Trophoblast cell (in vitro differentiated cells and primary cell): ENCODE measurements at regions not wholly inside any gene's neighbourhood (a gene's known extent, or its start where the extent isn't known, plus 50 kb on each side); places are given as distances from the start of the nearest gene placed in this dataset.

ENCODE experiments used
- DNase-seq, 2 donors: peaks; one replicate each; pipeline ENCODE4 v3.0.0-alpha.2; 2016
- H2AFZ ChIP-seq: 2 replicates; pipeline ENCODE4 v1.6.1; 2013; ENCODE audit warnings: low read length, moderate library complexity, mild to moderate bottlenecking; ENCODE audit not compliant: insufficient read depth, poor library complexity
- H2AK5ac ChIP-seq: 2 replicates; pipeline ENCODE4 v1.6.1; 2013; ENCODE audit warnings: mild to moderate bottlenecking, low read length
- H2BK120ac ChIP-seq: 2 replicates; pipeline ENCODE4 v1.6.1; 2013; ENCODE audit warnings: low read length, mild to moderate bottlenecking, moderate library complexity; ENCODE audit not compliant: insufficient read depth, poor library complexity
- H2BK12ac ChIP-seq: 2 replicates; pipeline ENCODE4 v1.6.1; 2013; ENCODE audit warnings: mild to moderate bottlenecking, low read length, moderate library complexity
- H2BK5ac ChIP-seq: 2 replicates; pipeline ENCODE4 v1.6.1; 2013; ENCODE audit warnings: low read length, low read depth, moderate library complexity, mild to moderate bottlenecking; ENCODE audit not compliant: poor library complexity
- H3K14ac ChIP-seq: 2 replicates; pipeline ENCODE4 v1.6.1; 2013; ENCODE audit warnings: mild to moderate bottlenecking, low read length
- H3K18ac ChIP-seq: 2 replicates; pipeline ENCODE4 v1.6.1; 2013; ENCODE audit warnings: mild to moderate bottlenecking, low read length
- H3K23ac ChIP-seq: 2 replicates; pipeline ENCODE4 v1.6.1; 2013; ENCODE audit warnings: low read length
- H3K27ac ChIP-seq: 2 replicates; pipeline ENCODE4 v1.5.1; 2013; ENCODE audit warnings: low read depth, mild to moderate bottlenecking, inconsistent platforms, low read length, moderate library complexity
- H3K27me3 ChIP-seq: 2 replicates; pipeline ENCODE4 v1.6.1; 2013; ENCODE audit warnings: inconsistent platforms, mild to moderate bottlenecking, low read length, moderate library complexity; ENCODE audit not compliant: insufficient read depth
- H3K36me3 ChIP-seq, 2 experiments: 1 replicate in 1 of 2; 2 replicates in 1 of 2; pipeline ENCODE4 v1.6.1; 2013; ENCODE audit warnings: low read length in 2 of 2, mild to moderate bottlenecking in 2 of 2, moderate library complexity in 1 of 2; ENCODE audit not compliant: insufficient read depth in 2 of 2, control insufficient read depth in 1 of 2
- H3K4ac ChIP-seq: 2 replicates; pipeline ENCODE4 v1.6.1; 2013; ENCODE audit warnings: low read depth, mild to moderate bottlenecking, low read length, moderate library complexity
- H3K4me1 ChIP-seq, 2 experiments: 1 replicate in 1 of 2; 2 replicates in 1 of 2; pipeline ENCODE4 v1.6.1; 2013; ENCODE audit warnings: low read length in 2 of 2, mild to moderate bottlenecking in 2 of 2, moderate library complexity in 1 of 2; ENCODE audit not compliant: insufficient read depth in 2 of 2, control insufficient read depth in 1 of 2
- H3K4me2 ChIP-seq: 2 replicates; pipeline ENCODE4 v1.6.1; 2013; ENCODE audit warnings: inconsistent platforms, mild to moderate bottlenecking, low read length, moderate library complexity
- H3K4me3 ChIP-seq: 2 replicates; pipeline ENCODE4 v1.5.1; 2013; ENCODE audit warnings: mild to moderate bottlenecking, low read depth, low read length, inconsistent platforms
- H3K79me1 ChIP-seq: one replicate; pipeline ENCODE4 v1.6.1; 2013; ENCODE audit warnings: low read length
- H3K79me2 ChIP-seq: 2 replicates; pipeline ENCODE4 v1.6.1; 2013; ENCODE audit warnings: low read length, mild to moderate bottlenecking; ENCODE audit not compliant: control insufficient read depth, insufficient read depth, poor library complexity
- H3K9ac ChIP-seq: 2 replicates; pipeline ENCODE4 v1.6.1; 2013; ENCODE audit warnings: mild to moderate bottlenecking, low read length
- H3K9me3 ChIP-seq: 2 replicates; pipeline ENCODE4 v1.6.1; 2013; ENCODE audit warnings: low read depth, mild to moderate bottlenecking, control low read depth, inconsistent platforms, low read length; ENCODE audit not compliant: insufficient read depth
- H4K12ac ChIP-seq: 2 replicates; pipeline ENCODE4 v1.6.1; 2013; ENCODE audit warnings: low read depth, mild to moderate bottlenecking, low read length, moderate library complexity
- H4K8ac ChIP-seq: 2 replicates; pipeline ENCODE4 v1.6.1; 2013; ENCODE audit warnings: low read depth, mild to moderate bottlenecking, low read length, moderate library complexity
- H4K91ac ChIP-seq: one replicate; pipeline ENCODE4 v1.6.1; 2013; ENCODE audit warnings: low read depth, mild to moderate bottlenecking, low read length, moderate library complexity
- WGBS: extraction: QIAGEN DNeasy Blood & Tissue Kit; methylation state at CpG from one replicate; pipeline ENCODE4 v1.1.7; 2013; ENCODE audit warnings: missing lambda C conversion rate; ENCODE audit not compliant: insufficient read length, insufficient coverage; ENCODE audit errors: extremely low coverage; 5-methylcytosine and 5-hydroxymethylcytosine counted together

- Histone ChIP-seq H4K8ac (no peak overlapping the region), H4K91ac (no peak overlapping the region), H3K18ac (no peak overlapping the region), H3K79me1 (no peaks in the 10 kb centered on the region), H3K14ac (no peak overlapping the region), H3K4me1 (no peaks in the 10 kb centered on the region), H3K4ac (no peak overlapping the region), H3K4me2 (no peak overlapping the region), H3K4me3 (no peak overlapping the region), H3K9ac (no peak overlapping the region), H4K12ac (no peak overlapping the region), H3K27ac (no peak overlapping the region), H3K9me3 (peaks cover 2% of the 10 kb centered on the region), H3K36me3 (no peaks in the 10 kb centered on the region), H3K27me3 (no peaks in the 10 kb centered on the region), H2BK5ac (no peak overlapping the region), H2BK12ac (no peak overlapping the region), H2AK5ac (no peak overlapping the region), H2AFZ (no peak overlapping the region), H3K79me2 (no peaks in the 10 kb centered on the region), H3K23ac (no peak overlapping the region), H2BK120ac (no peak overlapping the region)
- no peak for DNase-seq
These were observed 263.3 kb downstream of the SLITRK1 start for GRCh38 chr13:83618966-83619365.

GRCh38 chr13:83613524-83613923 is 268.8 kb downstream of the SLITRK1 start:
- no peak overlapping the region for H3K27ac ChIP-seq
- no CpG with 5 or more reads among the region's 16 CpGs for WGBS
- H2AK5ac ChIP-seq = no peak overlapping the region
- H4K8ac ChIP-seq = no peak overlapping the region
- H3K4me3 ChIP-seq = peak overlapping the region; percentile 30
- H2BK120ac ChIP-seq = no peak overlapping the region
- no peak overlapping the region for H3K14ac ChIP-seq
- no peak overlapping the region for H3K4ac ChIP-seq
- H3K79me2 ChIP-seq = no peaks in the 10 kb centered on the region
- H4K12ac ChIP-seq = no peak overlapping the region
- no peaks in the 10 kb centered on the region for H3K36me3 ChIP-seq
- H3K18ac ChIP-seq = no peak overlapping the region
- no peak overlapping the region for H3K23ac ChIP-seq
- H2BK5ac ChIP-seq = no peak overlapping the region
- no peak overlapping the region for H2AFZ ChIP-seq
- H3K27me3 ChIP-seq = no peaks in the 10 kb centered on the region
- no peak overlapping the region for H4K91ac ChIP-seq
- peaks cover 4% of the 10 kb centered on the region for H3K9me3 ChIP-seq
- DNase-seq = no peak
- no peaks in the 10 kb centered on the region for H3K4me1 ChIP-seq
- no peak overlapping the region for H2BK12ac ChIP-seq
- H3K9ac ChIP-seq = no peak overlapping the region
- H3K4me2 ChIP-seq = no peak overlapping the region
- no peaks in the 10 kb centered on the region for H3K79me1 ChIP-seq

GRCh38 chr13:83601539-83601938 is 280.7 kb downstream of the SLITRK1 start:
- no peak overlapping the region for H3K27ac ChIP-seq
- no peaks in the 10 kb centered on the region for H3K79me2 ChIP-seq
- no peak overlapping the region for H3K4ac ChIP-seq
- no peak overlapping the region for H4K12ac ChIP-seq
- H4K91ac ChIP-seq = no peak overlapping the region
- H3K4me1 ChIP-seq = no peaks in the 10 kb centered on the region
- H2AK5ac ChIP-seq = no peak overlapping the region
- H3K14ac ChIP-seq = no peak overlapping the region
- no peak overlapping the region for H2BK5ac ChIP-seq
- no peak overlapping the region for H4K8ac ChIP-seq
- no peak overlapping the region for H2BK120ac ChIP-seq
- H2AFZ ChIP-seq = no peak overlapping the region
- no peaks in the 10 kb centered on the region for H3K27me3 ChIP-seq
- no peak overlapping the region for H3K4me3 ChIP-seq
- WGBS = no CpG with 5 or more reads among the region's 1 CpG
- H3K23ac ChIP-seq = no peak overlapping the region
- H3K36me3 ChIP-seq = no peaks in the 10 kb centered on the region
- H3K18ac ChIP-seq = no peak overlapping the region
- H2BK12ac ChIP-seq = no peak overlapping the region
- H3K4me2 ChIP-seq = no peak overlapping the region
- H3K79me1 ChIP-seq = no peaks in the 10 kb centered on the region
- DNase-seq = no peak
- no peak overlapping the region for H3K9ac ChIP-seq
- H3K9me3 ChIP-seq = no peaks in the 10 kb centered on the region

- DNase-seq = no peak
- Histone ChIP-seq H2AK5ac (no peak overlapping the region), H3K9ac (no peak overlapping the region), H3K4me2 (no peak overlapping the region), H4K8ac (no peak overlapping the region), H3K79me2 (no peaks in the 10 kb centered on the region), H2BK12ac (no peak overlapping the region), H3K9me3 (no peaks in the 10 kb centered on the region), H3K27ac (no peak overlapping the region), H2AFZ (no peak overlapping the region), H4K12ac (no peak overlapping the region), H2BK5ac (no peak overlapping the region), H3K27me3 (no peaks in the 10 kb centered on the region), H3K18ac (no peak overlapping the region), H3K23ac (no peak overlapping the region), H2BK120ac (no peak overlapping the region), H4K91ac (no peak overlapping the region), H3K14ac (no peak overlapping the region), H3K79me1 (no peaks in the 10 kb centered on the region), H3K4me3 (no peak overlapping the region), H3K4me1 (no peaks in the 10 kb centered on the region), H3K36me3 (no peaks in the 10 kb centered on the region), H3K4ac (no peak overlapping the region)
These were observed 290.2 kb downstream of the SLITRK1 start for GRCh38 chr13:83592095-83592494.

- H3K27me3 ChIP-seq = no peaks in the 10 kb centered on the region
- H3K79me2 ChIP-seq = no peaks in the 10 kb centered on the region
- H4K12ac ChIP-seq = no peak overlapping the region
- no peak overlapping the region for H3K4me3 ChIP-seq
- H4K8ac ChIP-seq = no peak overlapping the region
- DNase-seq = no peak
- WGBS = no CpG with 5 or more reads among the region's 1 CpG
- no peak overlapping the region for H3K4ac ChIP-seq
- H2BK5ac ChIP-seq = no peak overlapping the region
- H3K4me1 ChIP-seq = no peaks in the 10 kb centered on the region
- H3K23ac ChIP-seq = no peak overlapping the region
- no peaks in the 10 kb centered on the region for H3K9me3 ChIP-seq
- H3K4me2 ChIP-seq = no peak overlapping the region
- H3K18ac ChIP-seq = no peak overlapping the region
- no peaks in the 10 kb centered on the region for H3K36me3 ChIP-seq
- H2BK12ac ChIP-seq = no peak overlapping the region
- no peak overlapping the region for H4K91ac ChIP-seq
- no peak overlapping the region for H3K27ac ChIP-seq
- H2AK5ac ChIP-seq = no peak overlapping the region
- no peak overlapping the region for H3K9ac ChIP-seq
- no peak overlapping the region for H2BK120ac ChIP-seq
- no peak overlapping the region for H2AFZ ChIP-seq
- no peak overlapping the region for H3K14ac ChIP-seq
- no peaks in the 10 kb centered on the region for H3K79me1 ChIP-seq
These were observed 292.5 kb downstream of the SLITRK1 start for GRCh38 chr13:83589814-83590213.
